Adrenal gland (tissue), 5 donors: ENCODE measurements at regions not wholly inside any gene's neighbourhood (a gene's known extent, or its start where the extent isn't known, plus 50 kb on each side); places are given as distances from the start of the nearest gene placed in this dataset.

Source experiments
- POLR2A ChIP-seq, 2 donors: fragments of 450-650 bp; IDR thresholded peaks; one replicate each; pipeline ENCODE4 v1.6.1; 2017; ENCODE audit warnings: antibody characterized with exemption in 2 of 2, mild to moderate bottlenecking in 2 of 2, moderate library complexity in 1 of 2
- TF ChIP-seq, protein P1 (sequence below), 6 experiments: fragments of 450-650 bp in 4 of 6; fragments of 200-600 bp in 2 of 6; sonication (generic) in 1 of 6; IDR thresholded peaks; 1 replicate in 5 of 6; 2 replicates in 1 of 6; pipeline versions ENCODE4 v1.5.1 to v1.8.0; 2016 to 2021; ENCODE audit warnings: antibody characterized with exemption in 6 of 6, mild to moderate bottlenecking in 2 of 6, moderate library complexity in 1 of 6
- donor health status: DM: no; HTN: no; CAD: no.

DNA sequence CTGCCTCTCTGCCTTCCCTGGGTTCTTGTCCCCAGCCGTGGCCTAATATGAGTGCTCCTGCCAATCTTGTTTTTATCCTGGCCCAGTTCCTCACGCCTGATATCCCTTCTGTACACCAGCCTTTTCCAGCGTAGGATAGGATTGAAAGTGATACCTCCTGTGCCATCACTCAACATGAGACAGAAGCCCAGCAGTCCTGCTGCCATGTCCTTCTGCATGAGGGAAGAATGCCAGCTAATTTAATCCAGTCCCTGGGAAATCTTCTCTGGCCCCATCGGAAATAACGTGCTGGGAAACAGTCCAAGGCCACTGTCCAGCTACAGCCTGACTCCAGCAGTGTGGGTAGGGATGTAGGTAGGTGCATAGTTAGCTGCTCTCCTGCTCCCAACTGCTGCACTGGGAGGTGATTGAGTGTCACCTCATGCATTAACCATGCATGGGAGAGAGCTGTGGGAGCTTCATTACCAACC is 92.0 kb upstream of the TPM1 start:
- TF ChIP-seq, protein P1, sequence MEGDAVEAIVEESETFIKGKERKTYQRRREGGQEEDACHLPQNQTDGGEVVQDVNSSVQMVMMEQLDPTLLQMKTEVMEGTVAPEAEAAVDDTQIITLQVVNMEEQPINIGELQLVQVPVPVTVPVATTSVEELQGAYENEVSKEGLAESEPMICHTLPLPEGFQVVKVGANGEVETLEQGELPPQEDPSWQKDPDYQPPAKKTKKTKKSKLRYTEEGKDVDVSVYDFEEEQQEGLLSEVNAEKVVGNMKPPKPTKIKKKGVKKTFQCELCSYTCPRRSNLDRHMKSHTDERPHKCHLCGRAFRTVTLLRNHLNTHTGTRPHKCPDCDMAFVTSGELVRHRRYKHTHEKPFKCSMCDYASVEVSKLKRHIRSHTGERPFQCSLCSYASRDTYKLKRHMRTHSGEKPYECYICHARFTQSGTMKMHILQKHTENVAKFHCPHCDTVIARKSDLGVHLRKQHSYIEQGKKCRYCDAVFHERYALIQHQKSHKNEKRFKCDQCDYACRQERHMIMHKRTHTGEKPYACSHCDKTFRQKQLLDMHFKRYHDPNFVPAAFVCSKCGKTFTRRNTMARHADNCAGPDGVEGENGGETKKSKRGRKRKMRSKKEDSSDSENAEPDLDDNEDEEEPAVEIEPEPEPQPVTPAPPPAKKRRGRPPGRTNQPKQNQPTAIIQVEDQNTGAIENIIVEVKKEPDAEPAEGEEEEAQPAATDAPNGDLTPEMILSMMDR (IDR thresholded peaks at IDR 0.05) = no peak
- no peak for TF ChIP-seq POLR2A (IDR thresholded peaks at IDR 0.05)
